GM12878 (cell line): ENCODE measurements at regions not wholly inside any gene's neighbourhood (a gene's known extent, or its start where the extent isn't known, plus 50 kb on each side); places are given as distances from the start of the nearest gene placed in this dataset.

ENCODE experiments used
- ATAC-seq: fragments of 200-7000 bp; cut with Tn5 transposase; 3 replicates; pipeline ENCODE4 v1.9.1; 2020; ENCODE audit warnings: mild to moderate bottlenecking, moderate library complexity
- BruUV-seq: library from RNA; stranded (reverse); fragments of 400-500 nt; replicated peaks from 2 replicates; lab custom pipeline; 2021; lab: Mats Ljungman, UMichigan
- CTCF ChIA-PET: fragments of 300-600 bp; sonication (Branson Sonifier 250); formaldehyde crosslinking; extraction: SDS; loops from one replicate; lab custom pipeline; 2021; ENCODE audit warnings: inconsistent platforms; lab: Yijun Ruan, JAX
- POLR2A ChIA-PET: fragments of 350-600 bp; formaldehyde crosslinking; extraction: SDS; loops from one replicate; lab custom pipeline; 2021; ENCODE audit warnings: inconsistent platforms; lab: Charles Lee
- RAD21 ChIA-PET: fragments of 300-600 bp; sonication (Branson Sonifier 250); formaldehyde crosslinking; loops from one replicate; lab custom pipeline; 2023; ENCODE audit warnings: antibody characterized with exemption; ENCODE audit not compliant: unreplicated experiment; lab: Charles Lee
- SMC1A ChIA-PET: fragments of 300-600 bp; sonication (Branson Sonifier 250); formaldehyde crosslinking; loops from one replicate; lab custom pipeline; 2023; ENCODE audit not compliant: unreplicated experiment, uncharacterized antibody; lab: Charles Lee
- DNase-seq: peaks from one replicate; pipeline ENCODE4 v3.0.0-alpha.2; 2011; ENCODE audit warnings: low read depth, low spot score
- FAIRE-seq: peaks from 3 replicates; lab custom pipeline; 2011; peaks lifted over from hg19 to GRCh38; lab: Jason Lieb, UNC
- H2AFZ ChIP-seq: 2 replicates; pipeline ENCODE4 v1.6.0; 2011; ENCODE audit warnings: low read depth, low read length, control low read depth; ENCODE audit not compliant: control insufficient read depth
- H3K27ac ChIP-seq: 2 replicates; pipeline ENCODE4 v1.5.1; 2011; ENCODE audit warnings: control low read depth; ENCODE audit not compliant: control insufficient read depth, insufficient read depth
- H3K27me3 ChIP-seq, 2 experiments: replicated peaks in 1 of 2; 2 replicates each; pipeline versions ENCODE4 v1.6.0 to v1.6.1; 2011; ENCODE audit warnings: low read length in 1 of 2; ENCODE audit not compliant: control insufficient read depth in 2 of 2, insufficient read depth in 2 of 2
- H3K36me3 ChIP-seq, 2 experiments: 2 replicates each; pipeline ENCODE4 v1.5.1; 2011; ENCODE audit warnings: low read length in 1 of 2; ENCODE audit not compliant: control insufficient read depth in 2 of 2, insufficient read depth in 2 of 2
- H3K4me1 ChIP-seq: 2 replicates; pipeline ENCODE4 v1.6.1; 2011; ENCODE audit warnings: mild to moderate bottlenecking, low read length, moderate library complexity, mixed read lengths; ENCODE audit not compliant: control insufficient read depth, insufficient read depth
- H3K4me2 ChIP-seq: 2 replicates; pipeline ENCODE4 v1.6.0; 2011; ENCODE audit warnings: control low read depth; ENCODE audit not compliant: control insufficient read depth, insufficient read depth
- H3K4me3 ChIP-seq: fragments of 200-600 bp; sonication (generic); 2 replicates; pipeline ENCODE4 v1.5.1; 2016
- H3K79me2 ChIP-seq: 2 replicates; pipeline ENCODE4 v1.6.0; 2011; ENCODE audit warnings: low read length; ENCODE audit not compliant: control insufficient read depth, insufficient read depth
- H3K9ac ChIP-seq: 2 replicates; pipeline ENCODE4 v1.8.0; 2011; ENCODE audit warnings: low read length, control low read depth, mixed read lengths; ENCODE audit not compliant: control insufficient read depth, insufficient read depth
- H3K9me3 ChIP-seq: replicated peaks from 3 replicates; pipeline ENCODE4 v1.5.1; 2011; ENCODE audit warnings: mild to moderate bottlenecking, low read length; ENCODE audit not compliant: control insufficient read depth, insufficient read depth
- H4K20me1 ChIP-seq: 2 replicates; pipeline ENCODE4 v1.6.0; 2011; ENCODE audit not compliant: control insufficient read depth, insufficient read depth
- CREB1 ChIP-seq: IDR thresholded peaks from 2 replicates; pipeline ENCODE4 v1.6.1; 2012; ENCODE audit warnings: low read depth, mild to moderate bottlenecking, inconsistent platforms
- IKZF1 ChIP-seq: fragments of 450-650 bp; conservative IDR thresholded peaks from 2 replicates; pipeline ENCODE4 v1.6.1; 2017; ENCODE audit warnings: antibody characterized with exemption, mild to moderate bottlenecking
- IRF5 ChIP-seq: fragments of 450-650 bp; IDR thresholded peaks from 2 replicates; pipeline ENCODE4 v1.6.1; 2017; ENCODE audit warnings: borderline replicate concordance
- KAT2A ChIP-seq: conservative IDR thresholded peaks from 2 replicates; pipeline ENCODE4 v1.6.1; 2011; ENCODE audit warnings: low read depth, low read length; ENCODE audit not compliant: control insufficient read depth
- MEF2B ChIP-seq: fragments of 450-650 bp; IDR thresholded peaks from 2 replicates; pipeline ENCODE4 v1.6.1; 2018; ENCODE audit warnings: mild to moderate bottlenecking, moderate library complexity; ENCODE audit not compliant: partially characterized antibody, poor library complexity, severe bottlenecking
- NFYB ChIP-seq: IDR thresholded peaks from 2 replicates; pipeline ENCODE4 v1.6.1; 2011; ENCODE audit warnings: low read depth, mild to moderate bottlenecking, low read length, improper control_type of control experiment, moderate library complexity; ENCODE audit not compliant: insufficient read depth
- NR2C1 ChIP-seq: fragments of 450-650 bp; IDR thresholded peaks from 2 replicates; pipeline ENCODE4 v1.6.1; 2017; ENCODE audit warnings: antibody characterized with exemption, mild to moderate bottlenecking, moderate library complexity
- NRF1 ChIP-seq: conservative IDR thresholded peaks from 2 replicates; pipeline ENCODE4 v1.6.1; 2011; ENCODE audit warnings: mild to moderate bottlenecking, low read depth, low read length, improper control_type of control experiment
- POU2F2 ChIP-seq: IDR thresholded peaks from 3 replicates; pipeline ENCODE4 v1.6.1; 2011; ENCODE audit warnings: low read depth, mild to moderate bottlenecking, low read length, borderline replicate concordance
- RUNX3 ChIP-seq: IDR thresholded peaks from 2 replicates; pipeline ENCODE4 v1.6.1; 2012; ENCODE audit warnings: low read length, inconsistent platforms
- STAT1 ChIP-seq: fragments of 450-650 bp; conservative IDR thresholded peaks from 2 replicates; pipeline ENCODE4 v1.6.1; 2014; ENCODE audit warnings: antibody characterized with exemption, mild to moderate bottlenecking
- SUPT20H ChIP-seq: IDR thresholded peaks from 2 replicates; pipeline ENCODE4 v1.6.1; 2011; ENCODE audit warnings: low read depth, mild to moderate bottlenecking, low read length, moderate library complexity, borderline replicate concordance; ENCODE audit not compliant: control insufficient read depth
- TBL1XR1 ChIP-seq: IDR thresholded peaks from 2 replicates; pipeline ENCODE4 v1.6.1; 2012; ENCODE audit warnings: low read depth, low read length, improper control_type of control experiment
- ZNF384 ChIP-seq: IDR thresholded peaks from 2 replicates; pipeline ENCODE4 v1.6.1; 2012; ENCODE audit warnings: low read depth, mild to moderate bottlenecking, low read length, improper control_type of control experiment, borderline replicate concordance
- WGBS: methylation state at CpG from one replicate; pipeline ENCODE4 v1.1.6; 2016; ENCODE audit warnings: low lambda C conversion rate; ENCODE audit not compliant: insufficient replicate concordance, insufficient coverage; ENCODE audit errors: missing lambda C conversion rate; 5-methylcytosine and 5-hydroxymethylcytosine counted together
- in situ Hi-C: fragments of 300-500 bp; cut with MboI; formaldehyde crosslinking; loops from 9 replicates; pipeline ENCODE4 v1.14.3; 2018; ENCODE audit warnings: mixed read lengths
- intact Hi-C: fragments of 100-400 bp; cut with micrococcal nuclease; formaldehyde crosslinking; loops from one replicate; pipeline ENCODE4 v1.14.2; 2022; ENCODE audit not compliant: unreplicated experiment
- TF ChIP-seq, protein P1 (sequence below): fragments of 450-650 bp; IDR thresholded peaks from 2 replicates; pipeline ENCODE4 v1.6.1; 2018; ENCODE audit warnings: mild to moderate bottlenecking, low read depth, moderate library complexity; ENCODE audit not compliant: partially characterized antibody
- TF ChIP-seq, protein P2 (sequence below): IDR thresholded peaks from 2 replicates; pipeline ENCODE4 v1.6.1; 2011; ENCODE audit warnings: mild to moderate bottlenecking, low read depth, low read length, moderate library complexity; ENCODE audit not compliant: insufficient replicate concordance

GRCh38 chr6:168789699-168790098 is 348.7 kb downstream of the SMOC2 start (continued):
- TF ChIP-seq IRF5 = no peak

DNA sequence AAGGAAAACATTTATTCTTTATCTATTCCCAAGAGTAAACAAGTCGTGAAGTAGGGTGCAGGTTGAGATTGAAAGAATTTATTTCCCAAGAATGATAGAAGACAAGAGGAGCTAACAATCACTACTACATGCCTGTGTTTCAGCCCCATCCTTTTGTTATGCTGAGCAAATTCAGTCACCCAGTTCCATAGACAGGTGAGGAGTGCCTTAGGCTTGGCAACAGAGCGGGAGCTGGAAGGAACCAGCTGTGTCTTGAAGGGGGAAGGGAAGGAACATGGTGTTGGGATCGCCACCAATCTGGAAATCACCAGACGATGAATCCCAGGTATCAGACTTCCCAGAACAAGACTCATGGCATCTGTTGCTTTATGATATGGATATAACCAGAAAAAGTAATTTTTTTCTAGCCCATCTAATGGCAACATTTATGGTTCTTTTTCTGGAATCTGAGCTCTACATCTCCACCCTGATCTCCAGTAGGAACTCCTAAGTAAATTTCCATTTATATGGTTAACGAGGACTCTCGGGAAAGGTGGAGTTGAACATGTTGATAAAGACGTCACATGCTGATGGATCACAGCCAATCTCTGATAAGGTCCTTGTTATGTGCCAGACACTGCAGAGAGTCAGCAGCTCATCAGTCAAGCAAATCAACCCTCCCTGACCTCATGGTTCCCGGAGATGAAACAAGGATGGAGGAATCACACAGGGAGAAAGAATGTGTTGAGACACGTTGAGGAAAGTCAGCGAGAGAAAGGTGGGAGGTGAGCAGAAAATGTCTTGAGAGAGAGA is 344.9 kb downstream of the SMOC2 start:
- in situ Hi-C loops (no loop called here), intact Hi-C loops (no loop called here)
- H3K36me3 ChIP-seq = no peaks in the 10 kb centered on the region
- H3K27ac ChIP-seq = no peak overlapping the region
- no peaks in the 10 kb centered on the region for H3K79me2 ChIP-seq
- FAIRE-seq (no peak), ATAC-seq (no peak), DNase-seq (no peak)
- no peak overlapping the region for H3K4me2 ChIP-seq
- BruUV-seq = no TSS peak
- 12% methylated on average over 10 of the region's 10 CpGs for WGBS
- POLR2A ChIA-PET = no interaction called here
- H3K4me1 ChIP-seq = no peaks in the 10 kb centered on the region
- no peaks in the 10 kb centered on the region for H4K20me1 ChIP-seq
- CTCF ChIA-PET = no interaction called here
- H3K9ac ChIP-seq = no peak overlapping the region
- H2AFZ ChIP-seq = no peak overlapping the region
- no peak overlapping the region for H3K4me3 ChIP-seq
- TF ChIP-seq, protein P1, sequence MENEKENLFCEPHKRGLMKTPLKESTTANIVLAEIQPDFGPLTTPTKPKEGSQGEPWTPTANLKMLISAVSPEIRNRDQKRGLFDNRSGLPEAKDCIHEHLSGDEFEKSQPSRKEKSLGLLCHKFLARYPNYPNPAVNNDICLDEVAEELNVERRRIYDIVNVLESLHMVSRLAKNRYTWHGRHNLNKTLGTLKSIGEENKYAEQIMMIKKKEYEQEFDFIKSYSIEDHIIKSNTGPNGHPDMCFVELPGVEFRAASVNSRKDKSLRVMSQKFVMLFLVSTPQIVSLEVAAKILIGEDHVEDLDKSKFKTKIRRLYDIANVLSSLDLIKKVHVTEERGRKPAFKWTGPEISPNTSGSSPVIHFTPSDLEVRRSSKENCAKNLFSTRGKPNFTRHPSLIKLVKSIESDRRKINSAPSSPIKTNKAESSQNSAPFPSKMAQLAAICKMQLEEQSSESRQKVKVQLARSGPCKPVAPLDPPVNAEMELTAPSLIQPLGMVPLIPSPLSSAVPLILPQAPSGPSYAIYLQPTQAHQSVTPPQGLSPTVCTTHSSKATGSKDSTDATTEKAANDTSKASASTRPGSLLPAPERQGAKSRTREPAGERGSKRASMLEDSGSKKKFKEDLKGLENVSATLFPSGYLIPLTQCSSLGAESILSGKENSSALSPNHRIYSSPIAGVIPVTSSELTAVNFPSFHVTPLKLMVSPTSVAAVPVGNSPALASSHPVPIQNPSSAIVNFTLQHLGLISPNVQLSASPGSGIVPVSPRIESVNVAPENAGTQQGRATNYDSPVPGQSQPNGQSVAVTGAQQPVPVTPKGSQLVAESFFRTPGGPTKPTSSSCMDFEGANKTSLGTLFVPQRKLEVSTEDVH = no peak
- no peak for TF ChIP-seq MEF2B
- no peak for TF ChIP-seq CREB1
- TF ChIP-seq POU2F2 = no peak
- no peak for TF ChIP-seq STAT1
- no peak for TF ChIP-seq SUPT20H
- TF ChIP-seq NFYB = no peak
- TF ChIP-seq ZNF384 = no peak
- TF ChIP-seq RUNX3 = no peak
- TF ChIP-seq, protein P2, sequence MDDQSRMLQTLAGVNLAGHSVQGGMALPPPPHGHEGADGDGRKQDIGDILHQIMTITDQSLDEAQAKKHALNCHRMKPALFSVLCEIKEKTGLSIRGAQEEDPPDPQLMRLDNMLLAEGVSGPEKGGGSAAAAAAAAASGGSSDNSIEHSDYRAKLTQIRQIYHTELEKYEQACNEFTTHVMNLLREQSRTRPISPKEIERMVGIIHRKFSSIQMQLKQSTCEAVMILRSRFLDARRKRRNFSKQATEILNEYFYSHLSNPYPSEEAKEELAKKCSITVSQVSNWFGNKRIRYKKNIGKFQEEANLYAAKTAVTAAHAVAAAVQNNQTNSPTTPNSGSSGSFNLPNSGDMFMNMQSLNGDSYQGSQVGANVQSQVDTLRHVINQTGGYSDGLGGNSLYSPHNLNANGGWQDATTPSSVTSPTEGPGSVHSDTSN = no peak
- no peak for TF ChIP-seq TBL1XR1
- TF ChIP-seq NR2C1 = no peak
- TF ChIP-seq IKZF1 = no peak
- TF ChIP-seq NRF1 = no peak
- no peak for TF ChIP-seq KAT2A
- RAD21 ChIA-PET = no interaction called here
- SMC1A ChIA-PET = no interaction called here
- H3K27me3 ChIP-seq = no peaks in the 10 kb centered on the region
- no peaks in the 10 kb centered on the region for H3K9me3 ChIP-seq
